DND-41 (cell line): ENCODE measurements at regions not wholly inside any gene's neighbourhood (a gene's known extent, or its start where the extent isn't known, plus 50 kb on each side); places are given as distances from the start of the nearest gene placed in this dataset.

Experiments
- ATAC-seq: fragments of 200-7000 bp; cut with Tn5 transposase; 3 replicates; pipeline ENCODE4 v1.9.1; 2021; ENCODE audit warnings: low read depth; ENCODE audit not compliant: insufficient read depth
- DNase-seq: peaks from one replicate; pipeline ENCODE4 v3.0.0-alpha.2; 2020
- H2AFZ ChIP-seq: 2 replicates; pipeline ENCODE4 v1.6.0; 2012; ENCODE audit warnings: low read depth, low read length
- H3K27ac ChIP-seq: 2 replicates; pipeline ENCODE4 v1.5.1; 2012; ENCODE audit warnings: low read length, inconsistent platforms
- H3K27me3 ChIP-seq: fragments of 200-600 bp; sonication (generic); 2 replicates; pipeline ENCODE4 v1.6.0; 2012; ENCODE audit warnings: low read length, mild to moderate bottlenecking, inconsistent platforms; ENCODE audit not compliant: insufficient read depth, poor library complexity
- H3K36me3 ChIP-seq: 2 replicates; pipeline ENCODE4 v1.5.1; 2012; ENCODE audit warnings: low read length, inconsistent platforms; ENCODE audit not compliant: insufficient read depth
- H3K4me1 ChIP-seq: 2 replicates; pipeline ENCODE4 v1.5.1; 2012; ENCODE audit warnings: mild to moderate bottlenecking, low read length; ENCODE audit not compliant: insufficient read depth
- H3K4me2 ChIP-seq: 2 replicates; pipeline ENCODE4 v1.6.0; 2012; ENCODE audit warnings: mild to moderate bottlenecking, moderate library complexity, low read length, inconsistent platforms; ENCODE audit not compliant: insufficient read depth
- H3K4me3 ChIP-seq, 2 experiments: fragments of 200-600 bp in 1 of 2; shearing (Covaris generic) in 1 of 2; 2 replicates each; pipeline ENCODE4 v1.5.1; 2012 to 2016; ENCODE audit warnings: inconsistent platforms in 2 of 2, low read length in 2 of 2, mild to moderate bottlenecking in 2 of 2, low read depth in 1 of 2, moderate library complexity in 1 of 2
- H3K79me2 ChIP-seq: 2 replicates; pipeline ENCODE4 v1.6.0; 2012; ENCODE audit warnings: low read length, inconsistent platforms; ENCODE audit not compliant: insufficient read depth
- H3K9ac ChIP-seq: 2 replicates; pipeline ENCODE4 v1.6.0; 2012; ENCODE audit warnings: low read depth, mild to moderate bottlenecking, inconsistent platforms, low read length, moderate library complexity
- H3K9me3 ChIP-seq: 2 replicates; pipeline ENCODE4 v1.5.1; 2012; ENCODE audit warnings: low read length, moderate library complexity, mild to moderate bottlenecking, inconsistent platforms; ENCODE audit not compliant: insufficient read depth, severe bottlenecking
- H4K20me1 ChIP-seq: 2 replicates; pipeline ENCODE4 v1.6.0; 2012; ENCODE audit warnings: low read length; ENCODE audit not compliant: insufficient read depth
- EZH2 ChIP-seq: IDR thresholded peaks from 3 replicates; pipeline ENCODE4 v1.6.1; 2012; ENCODE audit warnings: borderline replicate concordance, low read depth, mild to moderate bottlenecking, moderate library complexity, low read length, inconsistent platforms; ENCODE audit not compliant: severe bottlenecking
- TF ChIP-seq, protein P1 (sequence below): IDR thresholded peaks from 2 replicates; pipeline ENCODE4 v1.5.1; 2012; ENCODE audit warnings: borderline replicate concordance, low read length, moderate library complexity, mild to moderate bottlenecking; ENCODE audit not compliant: poor library complexity, severe bottlenecking; ENCODE audit errors: extremely low read depth

- H3K9ac ChIP-seq: no peak overlapping the region
- peak overlapping the region; percentile 57; the same call in 1 of the 2 replicates for H3K27ac ChIP-seq
- no peak for TF ChIP-seq EZH2
- TF ChIP-seq, protein P1, sequence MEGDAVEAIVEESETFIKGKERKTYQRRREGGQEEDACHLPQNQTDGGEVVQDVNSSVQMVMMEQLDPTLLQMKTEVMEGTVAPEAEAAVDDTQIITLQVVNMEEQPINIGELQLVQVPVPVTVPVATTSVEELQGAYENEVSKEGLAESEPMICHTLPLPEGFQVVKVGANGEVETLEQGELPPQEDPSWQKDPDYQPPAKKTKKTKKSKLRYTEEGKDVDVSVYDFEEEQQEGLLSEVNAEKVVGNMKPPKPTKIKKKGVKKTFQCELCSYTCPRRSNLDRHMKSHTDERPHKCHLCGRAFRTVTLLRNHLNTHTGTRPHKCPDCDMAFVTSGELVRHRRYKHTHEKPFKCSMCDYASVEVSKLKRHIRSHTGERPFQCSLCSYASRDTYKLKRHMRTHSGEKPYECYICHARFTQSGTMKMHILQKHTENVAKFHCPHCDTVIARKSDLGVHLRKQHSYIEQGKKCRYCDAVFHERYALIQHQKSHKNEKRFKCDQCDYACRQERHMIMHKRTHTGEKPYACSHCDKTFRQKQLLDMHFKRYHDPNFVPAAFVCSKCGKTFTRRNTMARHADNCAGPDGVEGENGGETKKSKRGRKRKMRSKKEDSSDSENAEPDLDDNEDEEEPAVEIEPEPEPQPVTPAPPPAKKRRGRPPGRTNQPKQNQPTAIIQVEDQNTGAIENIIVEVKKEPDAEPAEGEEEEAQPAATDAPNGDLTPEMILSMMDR: peak; percentile 77
- no peak overlapping the region for H3K4me2 ChIP-seq
- no peaks in the 10 kb centered on the region for H3K4me1 ChIP-seq
- peak; percentile 59 for DNase-seq
- no peaks in the 10 kb centered on the region for H3K36me3 ChIP-seq
- no peak overlapping the region for H3K4me3 ChIP-seq
- peak; percentile 82 for ATAC-seq
- H3K9me3 ChIP-seq: no peaks in the 10 kb centered on the region
- no peaks in the 10 kb centered on the region for H3K27me3 ChIP-seq
- H4K20me1 ChIP-seq: no peaks in the 10 kb centered on the region; the same call in 1 of the 2 replicates
- H2AFZ ChIP-seq: peak overlapping the region; percentile 67; the same call in 1 of the 2 replicates
- no peaks in the 10 kb centered on the region for H3K79me2 ChIP-seq
Observed at GRCh38 chr12:19572920-19573558, 133.7 kb downstream of the AEBP2 start.

GRCh38 chr12:19573866-19574265, 134.6 kb downstream of the AEBP2 start:
- Histone ChIP-seq H3K27me3 (no peaks in the 10 kb centered on the region), H3K27ac (no peak overlapping the region)
- TF ChIP-seq, protein P1: no peak
- no peak for TF ChIP-seq EZH2

GRCh38 chr12:19574601-19575000, 135.3 kb downstream of the AEBP2 start:
- no peak for TF ChIP-seq EZH2
- TF ChIP-seq, protein P1: peak; percentile 22
- Histone ChIP-seq H3K36me3 (no peaks in the 10 kb centered on the region), H3K27ac (no peak overlapping the region), H4K20me1 (no peaks in the 10 kb centered on the region; the same call in 1 of the 2 replicates), H2AFZ (no peak overlapping the region), H3K9ac (no peak overlapping the region), H3K4me1 (no peaks in the 10 kb centered on the region), H3K79me2 (no peaks in the 10 kb centered on the region), H3K4me2 (no peak overlapping the region), H3K4me3 (no peak overlapping the region), H3K9me3 (no peaks in the 10 kb centered on the region), H3K27me3 (no peaks in the 10 kb centered on the region)
- ATAC-seq (no peak; the same call in 2 of the 3 replicates), DNase-seq (no peak)

More at GRCh38 chr12:19573866-19574265, 134.6 kb downstream of the AEBP2 start:
- no peaks in the 10 kb centered on the region for H3K4me1 ChIP-seq
- H3K4me3 ChIP-seq: no peak overlapping the region
- DNase-seq (no peak), ATAC-seq (no peak)
- H4K20me1 ChIP-seq: no peaks in the 10 kb centered on the region; the same call in 1 of the 2 replicates
- H3K4me2 ChIP-seq: no peak overlapping the region
- H2AFZ ChIP-seq: no peak overlapping the region
- H3K9ac ChIP-seq: no peak overlapping the region
- no peaks in the 10 kb centered on the region for H3K36me3 ChIP-seq
- H3K79me2 ChIP-seq: no peaks in the 10 kb centered on the region
- H3K9me3 ChIP-seq: no peaks in the 10 kb centered on the region
